ENCODE measurements at regions not wholly inside any gene's neighbourhood (a gene's known extent, or its start where the extent isn't known, plus 50 kb on each side); places are given as distances from the start of the nearest gene placed in this dataset.

DNA sequence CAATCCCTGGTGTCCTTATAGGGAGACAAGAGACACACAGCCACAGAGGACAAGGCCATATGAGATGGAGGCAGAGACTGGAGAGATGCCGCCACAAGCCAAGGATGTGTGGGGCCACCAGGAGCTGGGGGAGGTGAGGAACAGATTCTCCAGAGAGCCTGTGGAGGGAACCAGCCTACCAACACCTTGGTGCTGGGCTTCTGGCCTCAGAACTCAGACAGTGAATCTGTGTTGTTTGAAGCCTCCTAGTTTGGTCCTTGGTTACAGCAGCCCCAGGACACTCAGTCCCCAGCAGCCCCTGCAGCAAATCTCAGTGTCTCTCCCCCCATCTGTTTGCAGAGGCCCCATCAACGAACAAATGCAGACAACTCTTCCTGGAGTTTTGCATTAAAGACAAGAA lies 73.2 kb upstream of the BHLHE23 start:
- Histone ChIP-seq H3K4me3 (ENCODE audit: low read depth in 2 of 2, low read length in 2 of 2) (no peak overlapping the region), H3K27ac (ENCODE audit: low read length) (no peak overlapping the region), H3K36me3 (ENCODE audit: control insufficient read depth, insufficient read depth, low read length) (no peaks in the 10 kb centered on the region), H3K27me3 (ENCODE audit: control insufficient read depth, insufficient read depth, low read length) (no peaks in the 10 kb centered on the region), H3K9me3 (ENCODE audit: control insufficient read depth, insufficient read depth, low read depth, low read length) (peaks cover 8% of the 10 kb centered on the region; the same call in 1 of the 2 replicates), H3K4me1 (ENCODE audit: control insufficient read depth, insufficient read depth, low read length) (no peaks in the 10 kb centered on the region)
- in situ Hi-C loops (cut with HindIII; ENCODE audit: low pct_unique_long_range_greater_than_20kb, low sequenced_read_pairs) (no loop called here), intact Hi-C loops (cut with micrococcal nuclease; ENCODE audit: unreplicated experiment) (no loop called here)
- no peak for ATAC-seq
- BruUV-seq (replicated peaks): no TSS peak
- ChIA-PET POLR2A (interaction anchor here (1.3 kb wide), 1 partner anchor 10 kb away, joined by 3 read pairs; no protein-coding TSS in a partner anchor), CTCF (no interaction called here)
- TF ChIP-seq SIN3A (IDR thresholded peaks at IDR 0.05; ENCODE audit: borderline replicate concordance, insufficient read depth, low read depth, low read length): no peak
- no peak for TF ChIP-seq TCF7L2 (IDR thresholded peaks at IDR 0.05; ENCODE audit: low read depth, low read length)
- TF ChIP-seq CTCF (IDR thresholded peaks at IDR 0.05): no peak
- TF ChIP-seq POLR2AphosphoS5 (IDR thresholded peaks at IDR 0.05; ENCODE audit: low read depth, low read length): no peak
- TF ChIP-seq, protein P1, sequence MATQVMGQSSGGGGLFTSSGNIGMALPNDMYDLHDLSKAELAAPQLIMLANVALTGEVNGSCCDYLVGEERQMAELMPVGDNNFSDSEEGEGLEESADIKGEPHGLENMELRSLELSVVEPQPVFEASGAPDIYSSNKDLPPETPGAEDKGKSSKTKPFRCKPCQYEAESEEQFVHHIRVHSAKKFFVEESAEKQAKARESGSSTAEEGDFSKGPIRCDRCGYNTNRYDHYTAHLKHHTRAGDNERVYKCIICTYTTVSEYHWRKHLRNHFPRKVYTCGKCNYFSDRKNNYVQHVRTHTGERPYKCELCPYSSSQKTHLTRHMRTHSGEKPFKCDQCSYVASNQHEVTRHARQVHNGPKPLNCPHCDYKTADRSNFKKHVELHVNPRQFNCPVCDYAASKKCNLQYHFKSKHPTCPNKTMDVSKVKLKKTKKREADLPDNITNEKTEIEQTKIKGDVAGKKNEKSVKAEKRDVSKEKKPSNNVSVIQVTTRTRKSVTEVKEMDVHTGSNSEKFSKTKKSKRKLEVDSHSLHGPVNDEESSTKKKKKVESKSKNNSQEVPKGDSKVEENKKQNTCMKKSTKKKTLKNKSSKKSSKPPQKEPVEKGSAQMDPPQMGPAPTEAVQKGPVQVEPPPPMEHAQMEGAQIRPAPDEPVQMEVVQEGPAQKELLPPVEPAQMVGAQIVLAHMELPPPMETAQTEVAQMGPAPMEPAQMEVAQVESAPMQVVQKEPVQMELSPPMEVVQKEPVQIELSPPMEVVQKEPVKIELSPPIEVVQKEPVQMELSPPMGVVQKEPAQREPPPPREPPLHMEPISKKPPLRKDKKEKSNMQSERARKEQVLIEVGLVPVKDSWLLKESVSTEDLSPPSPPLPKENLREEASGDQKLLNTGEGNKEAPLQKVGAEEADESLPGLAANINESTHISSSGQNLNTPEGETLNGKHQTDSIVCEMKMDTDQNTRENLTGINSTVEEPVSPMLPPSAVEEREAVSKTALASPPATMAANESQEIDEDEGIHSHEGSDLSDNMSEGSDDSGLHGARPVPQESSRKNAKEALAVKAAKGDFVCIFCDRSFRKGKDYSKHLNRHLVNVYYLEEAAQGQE (IDR thresholded peaks at IDR 0.05; ENCODE audit: insufficient read depth in 1 of 2, low read depth in 2 of 2, low read length in 1 of 2): no peak
- no peak for DNase-seq (ENCODE audit: low read depth, low spot score)

DNA sequence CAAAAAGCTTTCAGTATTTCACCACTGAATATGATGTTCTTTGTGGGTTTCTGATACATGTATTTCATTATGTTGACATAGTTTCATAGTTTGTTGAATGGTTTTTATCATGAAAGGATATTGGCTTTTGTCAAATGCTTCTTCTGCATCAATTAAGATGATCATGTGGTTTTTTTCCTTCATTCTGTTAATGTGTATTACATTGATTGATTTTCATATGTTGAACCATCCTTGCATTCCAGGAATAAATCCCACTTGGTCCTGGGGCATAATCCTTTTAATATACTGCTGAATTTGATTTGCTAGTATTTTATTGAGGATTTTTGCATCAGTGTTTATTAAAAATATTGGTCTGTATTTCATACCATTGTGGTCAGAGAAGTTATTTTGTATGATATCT lies 70.9 kb upstream of the BHLHE23 start:
- H3K4me3 ChIP-seq (ENCODE audit: low read depth in 2 of 2, low read length in 2 of 2): no peak overlapping the region
- H3K36me3 ChIP-seq (ENCODE audit: control insufficient read depth, insufficient read depth, low read length): no peaks in the 10 kb centered on the region
- no peak for ATAC-seq
- BruUV-seq (replicated peaks): no TSS peak
- in situ Hi-C loops (cut with HindIII; ENCODE audit: low pct_unique_long_range_greater_than_20kb, low sequenced_read_pairs): no loop called here
- intact Hi-C loops (cut with micrococcal nuclease; ENCODE audit: unreplicated experiment): no loop called here
- H3K9me3 ChIP-seq (ENCODE audit: control insufficient read depth, insufficient read depth, low read depth, low read length): peaks cover 8% of the 10 kb centered on the region; the same call in 1 of the 2 replicates
- no peak overlapping the region for H3K27ac ChIP-seq (ENCODE audit: low read length)
- CTCF ChIA-PET: no interaction called here
- POLR2A ChIA-PET: no interaction called here
- no peaks in the 10 kb centered on the region for H3K4me1 ChIP-seq (ENCODE audit: control insufficient read depth, insufficient read depth, low read length)
- TF ChIP-seq POLR2AphosphoS5 (IDR thresholded peaks at IDR 0.05; ENCODE audit: low read depth, low read length) (no peak), CTCF (IDR thresholded peaks at IDR 0.05) (no peak), TCF7L2 (IDR thresholded peaks at IDR 0.05; ENCODE audit: low read depth, low read length) (no peak)
- no peak for DNase-seq (ENCODE audit: low read depth, low spot score)
- H3K27me3 ChIP-seq (ENCODE audit: control insufficient read depth, insufficient read depth, low read length): no peaks in the 10 kb centered on the region
